Endothelial cell (in vitro differentiated cells): ENCODE measurements at regions not wholly inside any gene's neighbourhood (a gene's known extent, or its start where the extent isn't known, plus 50 kb on each side); places are given as distances from the start of the nearest gene placed in this dataset.

Source experiments
- DNase-seq: peaks from one replicate; pipeline ENCODE4 v3.0.0; 2021; ENCODE audit warnings: low spot score
- H3K27ac Mint-ChIP-seq: one replicate; pipeline ENCODE4 v1.8.0; 2021; ENCODE audit warnings: mixed read lengths, inconsistent platforms; ENCODE audit not compliant: unreplicated experiment
- H3K27me3 Mint-ChIP-seq: one replicate; pipeline ENCODE4 v1.8.0; 2021; ENCODE audit warnings: mild to moderate bottlenecking, moderate library complexity, mixed read lengths, inconsistent platforms; ENCODE audit not compliant: unreplicated experiment
- H3K36me3 Mint-ChIP-seq: one replicate; pipeline ENCODE4 v1.8.0; 2021; ENCODE audit warnings: mild to moderate bottlenecking, low read depth, mixed read lengths, inconsistent platforms; ENCODE audit not compliant: unreplicated experiment
- H3K4me1 Mint-ChIP-seq: one replicate; pipeline ENCODE4 v1.8.0; 2021; ENCODE audit warnings: mild to moderate bottlenecking, mixed read lengths, inconsistent platforms; ENCODE audit not compliant: unreplicated experiment
- H3K4me3 Mint-ChIP-seq: one replicate; pipeline ENCODE4 v1.8.0; 2021; ENCODE audit warnings: mild to moderate bottlenecking, mixed read lengths, inconsistent platforms; ENCODE audit not compliant: unreplicated experiment
- H3K9me3 Mint-ChIP-seq: one replicate; pipeline ENCODE4 v1.8.0; 2021; ENCODE audit warnings: mixed read lengths, inconsistent platforms; ENCODE audit not compliant: unreplicated experiment
- TF ChIP-seq, protein P1 (sequence below): fragments of 200-600 bp; sonication (generic); IDR thresholded peaks from one replicate; pipeline ENCODE4 v1.5.0; 2021; ENCODE audit warnings: antibody characterized with exemption; ENCODE audit not compliant: unreplicated experiment

DNA sequence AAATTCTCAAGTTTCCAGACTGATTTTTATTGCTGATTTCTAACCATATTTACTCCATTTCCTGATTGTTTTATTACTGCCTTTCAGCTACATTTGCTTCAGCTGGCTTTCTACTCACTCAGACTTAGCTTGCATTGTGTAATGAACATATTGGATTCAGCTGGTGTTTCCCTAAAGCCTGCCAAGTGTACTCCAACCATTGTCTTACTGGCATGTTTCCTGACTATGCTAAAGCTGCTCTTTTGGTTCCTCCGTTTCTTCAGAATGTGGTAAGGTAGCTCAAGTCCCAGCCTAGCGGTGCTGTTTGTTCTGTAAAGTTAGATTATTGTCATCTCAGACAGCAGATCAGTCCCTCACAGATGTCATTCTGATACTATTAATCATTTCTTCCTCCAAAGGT lies 53.1 kb upstream of the GLRA2 start:
- H3K27ac Mint-ChIP-seq: no peak overlapping the region
- TF ChIP-seq, protein P1, sequence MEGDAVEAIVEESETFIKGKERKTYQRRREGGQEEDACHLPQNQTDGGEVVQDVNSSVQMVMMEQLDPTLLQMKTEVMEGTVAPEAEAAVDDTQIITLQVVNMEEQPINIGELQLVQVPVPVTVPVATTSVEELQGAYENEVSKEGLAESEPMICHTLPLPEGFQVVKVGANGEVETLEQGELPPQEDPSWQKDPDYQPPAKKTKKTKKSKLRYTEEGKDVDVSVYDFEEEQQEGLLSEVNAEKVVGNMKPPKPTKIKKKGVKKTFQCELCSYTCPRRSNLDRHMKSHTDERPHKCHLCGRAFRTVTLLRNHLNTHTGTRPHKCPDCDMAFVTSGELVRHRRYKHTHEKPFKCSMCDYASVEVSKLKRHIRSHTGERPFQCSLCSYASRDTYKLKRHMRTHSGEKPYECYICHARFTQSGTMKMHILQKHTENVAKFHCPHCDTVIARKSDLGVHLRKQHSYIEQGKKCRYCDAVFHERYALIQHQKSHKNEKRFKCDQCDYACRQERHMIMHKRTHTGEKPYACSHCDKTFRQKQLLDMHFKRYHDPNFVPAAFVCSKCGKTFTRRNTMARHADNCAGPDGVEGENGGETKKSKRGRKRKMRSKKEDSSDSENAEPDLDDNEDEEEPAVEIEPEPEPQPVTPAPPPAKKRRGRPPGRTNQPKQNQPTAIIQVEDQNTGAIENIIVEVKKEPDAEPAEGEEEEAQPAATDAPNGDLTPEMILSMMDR: no peak
- no peaks in the 10 kb centered on the region for H3K36me3 Mint-ChIP-seq
- DNase-seq: no peak
- peaks cover 6% of the 10 kb centered on the region for H3K4me1 Mint-ChIP-seq
- H3K9me3 Mint-ChIP-seq: no peaks in the 10 kb centered on the region
- no peaks in the 10 kb centered on the region for H3K27me3 Mint-ChIP-seq
- no peak overlapping the region for H3K4me3 Mint-ChIP-seq

DNA sequence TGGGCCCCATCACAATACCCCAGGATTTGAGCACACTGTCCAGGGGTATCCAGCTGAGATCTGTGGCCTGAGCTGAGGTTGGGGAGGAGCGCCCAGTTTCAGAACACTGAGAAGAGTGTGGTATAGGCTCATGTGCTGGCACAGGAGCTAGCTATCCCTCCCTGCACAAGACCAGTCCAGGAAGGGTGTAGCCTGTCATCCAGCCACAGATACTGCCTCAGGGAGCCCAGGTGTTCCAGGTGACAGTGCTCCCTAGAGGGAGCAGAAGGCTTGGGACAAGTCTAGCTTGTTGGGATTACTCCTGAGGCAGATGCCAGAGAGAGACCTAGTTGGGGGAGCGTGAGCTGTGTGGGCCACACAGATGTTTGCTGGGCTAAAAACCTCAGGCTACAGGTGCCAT lies 79.6 kb upstream of the GLRA2 start:
- Mint-ChIP-seq H3K36me3 (no peaks in the 10 kb centered on the region), H3K4me1 (no peaks in the 10 kb centered on the region), H3K9me3 (no peaks in the 10 kb centered on the region), H3K27me3 (no peaks in the 10 kb centered on the region), H3K27ac (no peak overlapping the region), H3K4me3 (no peak overlapping the region)
- DNase-seq: no peak
- TF ChIP-seq, protein P1: no peak

DNA sequence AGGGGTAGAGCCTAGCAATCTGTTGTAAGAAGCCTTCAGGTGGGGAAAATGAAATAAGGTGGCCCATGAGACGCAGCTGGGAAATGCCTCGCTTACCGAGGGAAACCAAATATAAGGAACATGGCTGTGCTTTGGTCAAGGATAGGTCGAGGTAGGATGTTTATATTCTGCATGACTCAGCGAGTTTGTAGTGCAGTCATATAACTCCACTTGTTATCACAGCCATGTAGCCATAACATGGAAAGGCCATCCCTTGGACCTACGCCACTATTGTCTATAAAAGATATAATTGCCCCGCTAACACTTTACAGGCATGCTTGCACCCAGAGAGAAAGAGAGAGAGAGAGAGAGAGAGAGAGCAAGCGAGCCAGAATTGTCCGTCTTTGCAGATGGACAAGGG lies 80.9 kb upstream of the GLRA2 start:
- Mint-ChIP-seq H3K4me3 (no peak overlapping the region), H3K9me3 (no peaks in the 10 kb centered on the region), H3K27me3 (no peaks in the 10 kb centered on the region), H3K27ac (no peak overlapping the region), H3K4me1 (no peaks in the 10 kb centered on the region), H3K36me3 (no peaks in the 10 kb centered on the region)
- TF ChIP-seq, protein P1: no peak
- DNase-seq: no peak

DNA sequence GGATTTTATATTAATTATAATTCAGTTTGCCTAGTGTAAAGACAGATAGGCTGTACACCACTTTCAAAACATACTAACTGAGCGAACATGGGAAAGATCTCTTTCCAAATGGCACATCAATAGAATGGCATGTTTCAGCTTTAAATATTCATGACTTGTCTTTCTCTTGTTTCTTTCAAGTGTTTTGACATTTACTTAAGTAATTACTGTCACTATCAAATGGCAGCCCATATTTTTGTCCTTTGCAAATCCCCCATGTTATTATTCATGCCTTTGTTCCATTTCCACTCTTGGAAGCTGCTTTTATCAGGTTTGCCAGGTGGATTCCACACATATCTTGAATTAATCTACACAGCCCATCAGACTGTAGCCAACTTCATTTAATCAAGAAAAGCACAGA lies 89.2 kb upstream of the GLRA2 start:
- peaks cover 2% of the 10 kb centered on the region for H3K27me3 Mint-ChIP-seq
- no peak overlapping the region for H3K27ac Mint-ChIP-seq
- H3K36me3 Mint-ChIP-seq: no peaks in the 10 kb centered on the region
- TF ChIP-seq, protein P1: no peak
- H3K4me1 Mint-ChIP-seq: no peaks in the 10 kb centered on the region
- no peak overlapping the region for H3K4me3 Mint-ChIP-seq
- DNase-seq: no peak
- H3K9me3 Mint-ChIP-seq: no peaks in the 10 kb centered on the region

DNA sequence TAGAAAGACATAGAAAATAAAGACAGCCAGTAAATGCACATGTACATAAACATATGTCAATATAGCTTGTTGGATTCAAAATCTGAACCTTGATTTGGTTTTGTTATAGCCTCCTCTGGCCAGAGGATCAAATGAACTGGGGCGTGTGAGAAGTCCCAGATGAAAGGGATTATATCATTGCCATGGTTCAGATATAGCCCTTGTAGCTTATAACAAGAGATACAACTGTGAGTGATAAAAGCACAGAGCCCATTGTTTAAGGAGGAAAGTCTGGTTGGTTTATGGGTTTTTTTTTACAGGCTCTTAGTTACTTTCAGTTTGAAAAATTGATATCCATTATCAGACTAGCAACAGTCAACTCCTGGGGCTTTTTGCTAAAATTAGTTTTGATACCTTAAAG lies 101.7 kb upstream of the GLRA2 start:
- Mint-ChIP-seq H3K27ac (no peak overlapping the region), H3K4me3 (no peak overlapping the region), H3K4me1 (peaks cover 5% of the 10 kb centered on the region), H3K36me3 (no peaks in the 10 kb centered on the region), H3K27me3 (no peaks in the 10 kb centered on the region), H3K9me3 (no peaks in the 10 kb centered on the region)
- TF ChIP-seq, protein P1: no peak
- no peak for DNase-seq
